ENCODE measurements at regions not wholly inside any gene's neighbourhood (a gene's known extent, or its start where the extent isn't known, plus 50 kb on each side); places are given as distances from the start of the nearest gene placed in this dataset.

- DNase-seq (no peak), ATAC-seq (ENCODE audit: poor library complexity) (no peak)
- no peaks in the 10 kb centered on the region for H3K36me3 Mint-ChIP-seq (ENCODE audit: low read depth)
- H3K27me3 Mint-ChIP-seq = peaks cover 7% of the 10 kb centered on the region
- no peak overlapping the region for H3K27ac Mint-ChIP-seq
- intact Hi-C loops (cut with DNase I, micrococcal nuclease) = loop anchor here in 1 of 2 experiments (10.0 kb wide), 1 partner anchor 62 kb away; no protein-coding TSS in a partner anchor
- H3K4me1 ChIP-seq (ENCODE audit: insufficient read depth, low read length) = no peaks in the 10 kb centered on the region
- H3K27ac ChIP-seq (ENCODE audit: low read depth in 1 of 2, low read length in 2 of 2) = no peak overlapping the region
- no peaks in the 10 kb centered on the region for H3K36me3 ChIP-seq (ENCODE audit: insufficient read depth, low read length)
- no peaks in the 10 kb centered on the region for H3K4me1 Mint-ChIP-seq (ENCODE audit: low read depth)
- H3K4me3 ChIP-seq (ENCODE audit: low read length) = no peak overlapping the region
- no peak overlapping the region for H3K4me3 Mint-ChIP-seq
- H3K27me3 ChIP-seq (ENCODE audit: control insufficient read depth in 1 of 2, insufficient read depth in 2 of 2, low read length in 2 of 2) = no peaks in the 10 kb centered on the region
- TF ChIP-seq CTCF (IDR thresholded peaks at IDR 0.05) = no peak
- H3K9me3 Mint-ChIP-seq = no peaks in the 10 kb centered on the region
- ChIA-PET CTCF (no interaction called here), POLR2A (no interaction called here)
- no peaks in the 10 kb centered on the region for H3K9me3 ChIP-seq (ENCODE audit: control insufficient read depth in 1 of 2, insufficient read depth in 1 of 2, low read length in 2 of 2)
These were observed 88.0 kb upstream of the SETBP1 start for GRCh38 chr18:44592639-44593038.

GRCh38 chr18:44594799-44595467 is 85.8 kb upstream of the SETBP1 start:
- no peak for ATAC-seq (ENCODE audit: poor library complexity)

GRCh38 chr18:44597797-44598196 is 82.9 kb upstream of the SETBP1 start:
- POLR2A ChIA-PET = no interaction called here

More at GRCh38 chr18:44594799-44595467, 85.8 kb upstream of the SETBP1 start:
- Mint-ChIP-seq H3K4me3 (no peak overlapping the region), H3K27me3 (peaks cover 7% of the 10 kb centered on the region), H3K36me3 (ENCODE audit: low read depth) (no peaks in the 10 kb centered on the region), H3K9me3 (no peaks in the 10 kb centered on the region), H3K4me1 (ENCODE audit: low read depth) (no peaks in the 10 kb centered on the region), H3K27ac (no peak overlapping the region)
- Histone ChIP-seq H3K36me3 (ENCODE audit: insufficient read depth, low read length) (no peaks in the 10 kb centered on the region), H3K27me3 (ENCODE audit: control insufficient read depth in 1 of 2, insufficient read depth in 2 of 2, low read length in 2 of 2) (no peaks in the 10 kb centered on the region), H3K9me3 (ENCODE audit: control insufficient read depth in 1 of 2, insufficient read depth in 1 of 2, low read length in 2 of 2) (no peaks in the 10 kb centered on the region), H3K4me3 (ENCODE audit: low read length) (no peak overlapping the region), H3K27ac (ENCODE audit: low read depth in 1 of 2, low read length in 2 of 2) (no peak overlapping the region), H3K4me1 (ENCODE audit: insufficient read depth, low read length) (no peaks in the 10 kb centered on the region)
- DNase-seq = no peak
- intact Hi-C loops (cut with DNase I, micrococcal nuclease) = loop anchor here in 1 of 2 experiments (10.0 kb wide), 1 partner anchor 60 kb away; no protein-coding TSS in a partner anchor
- ChIA-PET POLR2A (no interaction called here), CTCF (interaction anchor here (0.7 kb wide), 1 partner anchor 610 kb away, joined by 3 read pairs; no protein-coding TSS in a partner anchor)
- no peak for TF ChIP-seq CTCF (IDR thresholded peaks at IDR 0.05)

More at GRCh38 chr18:44597797-44598196, 82.9 kb upstream of the SETBP1 start:
- Mint-ChIP-seq H3K4me3 (no peak overlapping the region), H3K36me3 (ENCODE audit: low read depth) (no peaks in the 10 kb centered on the region), H3K27me3 (peaks cover 7% of the 10 kb centered on the region), H3K9me3 (no peaks in the 10 kb centered on the region), H3K27ac (no peak overlapping the region), H3K4me1 (ENCODE audit: low read depth) (no peaks in the 10 kb centered on the region)
- intact Hi-C loops (cut with DNase I, micrococcal nuclease) = loop anchor here in 1 of 2 experiments (10.0 kb wide), 1 partner anchor 57 kb away; no protein-coding TSS in a partner anchor
- DNase-seq (no peak), ATAC-seq (ENCODE audit: poor library complexity) (no peak)
- H3K9me3 ChIP-seq (ENCODE audit: control insufficient read depth in 1 of 2, insufficient read depth in 1 of 2, low read length in 2 of 2) = no peaks in the 10 kb centered on the region
- H3K36me3 ChIP-seq (ENCODE audit: insufficient read depth, low read length) = no peaks in the 10 kb centered on the region
- H3K27me3 ChIP-seq (ENCODE audit: control insufficient read depth in 1 of 2, insufficient read depth in 2 of 2, low read length in 2 of 2) = no peaks in the 10 kb centered on the region
- H3K4me3 ChIP-seq (ENCODE audit: low read length) = no peak overlapping the region
- CTCF ChIA-PET = no interaction called here
- TF ChIP-seq CTCF (IDR thresholded peaks at IDR 0.05) = no peak
- no peaks in the 10 kb centered on the region for H3K4me1 ChIP-seq (ENCODE audit: insufficient read depth, low read length)
- no peak overlapping the region for H3K27ac ChIP-seq (ENCODE audit: low read depth in 1 of 2, low read length in 2 of 2)
